A549 (cell line): ENCODE measurements at regions not wholly inside any gene's neighbourhood (a gene's known extent, or its start where the extent isn't known, plus 50 kb on each side); places are given as distances from the start of the nearest gene placed in this dataset.

ENCODE experiments used
- ATAC-seq, 2 experiments: fragments of 200-7000 bp in 1 of 2; fragments of >200 bp in 1 of 2; cut with Nextera tagmentation in 1 of 2; cut with Tn5 transposase in 1 of 2; 3 replicates each; pipeline versions ENCODE4 v1.8.0 to v1.9.1; 2018 to 2020; ENCODE audit warnings: mild to moderate bottlenecking in 1 of 2, moderate library complexity in 1 of 2
- CTCF ChIA-PET: fragments of 300-600 bp; sonication (Branson Sonifier 250); formaldehyde crosslinking; extraction: SDS; loops from one replicate; lab custom pipeline; 2021; ENCODE audit warnings: antibody characterized with exemption, inconsistent platforms; lab: Yijun Ruan, JAX
- POLR2A ChIA-PET: fragments of 350-600 bp; formaldehyde crosslinking; extraction: SDS; loops from one replicate; lab custom pipeline; 2021; ENCODE audit warnings: antibody characterized with exemption, inconsistent platforms; lab: Yijun Ruan, JAX
- DNase-seq, 2 experiments: peaks; one replicate each; pipeline versions ENCODE4 v3.0.0 to v3.0.0-alpha.2; 2011 to 2016; ENCODE audit warnings: low read depth in 1 of 2, low spot score in 1 of 2
- FAIRE-seq: peaks from 2 replicates; lab custom pipeline; 2011; peaks lifted over from hg19 to GRCh38; lab: Jason Lieb, UNC
- H3K27ac ChIP-seq, 2 experiments: fragments of >200 bp; sonication (Bioruptor Twin); formaldehyde crosslinking; 3 replicates each; pipeline ENCODE4 v1.5.1; 2016 to 2017
- H3K4me1 ChIP-seq: fragments of >200 bp; sonication (Bioruptor Twin); formaldehyde crosslinking; 3 replicates; pipeline ENCODE4 v1.6.1; 2016
- H3K4me2 ChIP-seq: fragments of >200 bp; sonication (Bioruptor Twin); formaldehyde crosslinking; 3 replicates; pipeline ENCODE4 v1.6.1; 2016
- H3K4me3 ChIP-seq: fragments of >200 bp; sonication (Bioruptor Twin); formaldehyde crosslinking; 3 replicates; pipeline ENCODE4 v1.5.1; 2016
- H3K9me3 ChIP-seq: fragments of >200 bp; sonication (Bioruptor Twin); formaldehyde crosslinking; 3 replicates; pipeline ENCODE4 v1.6.1; 2016
- CBX8 ChIP-seq: fragments of 200-600 bp; sonication (generic); IDR thresholded peaks from 2 replicates; pipeline ENCODE4 v1.6.1; 2016
- CHD4 ChIP-seq: fragments of 200-600 bp; sonication (generic); IDR thresholded peaks from 2 replicates; pipeline ENCODE4 v1.6.1; 2016; ENCODE audit warnings: antibody characterized with exemption, mild to moderate bottlenecking, borderline replicate concordance
- ELK1 ChIP-seq: fragments of 150-350 bp; IDR thresholded peaks from 2 replicates; pipeline ENCODE4 v1.6.1; 2014; ENCODE audit warnings: low read depth, mild to moderate bottlenecking, low read length
- EP300 ChIP-seq, 2 experiments: fragments of >200 bp; sonication (Bioruptor Twin); formaldehyde crosslinking; IDR thresholded peaks; 2 replicates in 1 of 2; 3 replicates in 1 of 2; pipeline ENCODE4 v1.6.1; 2016 to 2017
- ESRRA ChIP-seq: fragments of 150-350 bp; IDR thresholded peaks from 2 replicates; pipeline ENCODE4 v1.6.1; 2014; ENCODE audit warnings: mild to moderate bottlenecking, low read length, borderline replicate concordance
- FOSL2 ChIP-seq, 2 experiments: fragments of 450-650 bp in 1 of 2; fragments of >200 bp in 1 of 2; sonication (Bioruptor Twin) in 1 of 2; formaldehyde crosslinking; IDR thresholded peaks; 2 replicates each; pipeline versions ENCODE4 v1.5.0 to v1.6.1; 2016 to 2020; ENCODE audit warnings: mild to moderate bottlenecking in 1 of 2, moderate library complexity in 1 of 2
- FOXS1 ChIP-seq: fragments of 250-450 bp; sonication (Bioruptor Pico); IDR thresholded peaks from 2 replicates; pipeline ENCODE4 v1.5.0; 2020; ENCODE audit warnings: mild to moderate bottlenecking, moderate library complexity
- HMGXB4 ChIP-seq: fragments of 250-450 bp; sonication (Bioruptor Pico); IDR thresholded peaks from 2 replicates; pipeline ENCODE4 v1.5.0; 2021; ENCODE audit warnings: mild to moderate bottlenecking, moderate library complexity, borderline replicate concordance
- HOXB5 ChIP-seq: fragments of 250-450 bp; sonication (Bioruptor Pico); IDR thresholded peaks from 2 replicates; pipeline ENCODE4 v1.5.0; 2020; ENCODE audit warnings: mild to moderate bottlenecking, moderate library complexity
- JUNB ChIP-seq: fragments of >200 bp; sonication (Bioruptor Twin); formaldehyde crosslinking; IDR thresholded peaks from 2 replicates; pipeline ENCODE4 v1.6.1; 2016
- NR3C1 ChIP-seq: fragments of >200 bp; sonication (Bioruptor Twin); formaldehyde crosslinking; IDR thresholded peaks from 3 replicates; pipeline ENCODE4 v1.6.1; 2017
- RAD21 ChIP-seq, 2 experiments: fragments of >200 bp in 1 of 2; sonication (Bioruptor Twin) in 1 of 2; formaldehyde crosslinking in 1 of 2; IDR thresholded peaks in 1 of 2; conservative IDR thresholded peaks in 1 of 2; 2 replicates in 1 of 2; 3 replicates in 1 of 2; pipeline ENCODE4 v1.6.1; 2012 to 2018; ENCODE audit warnings: inconsistent platforms in 1 of 2
- REST ChIP-seq: fragments of 200-600 bp; sonication (generic); IDR thresholded peaks from 2 replicates; pipeline ENCODE4 v1.6.1; 2016; ENCODE audit warnings: antibody characterized with exemption, mild to moderate bottlenecking, moderate library complexity
- SMC3 ChIP-seq: fragments of >200 bp; sonication (Bioruptor Twin); formaldehyde crosslinking; IDR thresholded peaks from 3 replicates; pipeline ENCODE4 v1.6.1; 2018; ENCODE audit warnings: inconsistent platforms
- SREBF2 ChIP-seq: fragments of 450-650 bp; IDR thresholded peaks from 2 replicates; pipeline ENCODE4 v1.6.1; 2014; ENCODE audit warnings: mild to moderate bottlenecking, moderate library complexity
- WGBS: methylation state at CpG from one replicate; pipeline ENCODE4 v1.1.6; 2017; ENCODE audit errors: missing lambda C conversion rate; 5-methylcytosine and 5-hydroxymethylcytosine counted together

DNA sequence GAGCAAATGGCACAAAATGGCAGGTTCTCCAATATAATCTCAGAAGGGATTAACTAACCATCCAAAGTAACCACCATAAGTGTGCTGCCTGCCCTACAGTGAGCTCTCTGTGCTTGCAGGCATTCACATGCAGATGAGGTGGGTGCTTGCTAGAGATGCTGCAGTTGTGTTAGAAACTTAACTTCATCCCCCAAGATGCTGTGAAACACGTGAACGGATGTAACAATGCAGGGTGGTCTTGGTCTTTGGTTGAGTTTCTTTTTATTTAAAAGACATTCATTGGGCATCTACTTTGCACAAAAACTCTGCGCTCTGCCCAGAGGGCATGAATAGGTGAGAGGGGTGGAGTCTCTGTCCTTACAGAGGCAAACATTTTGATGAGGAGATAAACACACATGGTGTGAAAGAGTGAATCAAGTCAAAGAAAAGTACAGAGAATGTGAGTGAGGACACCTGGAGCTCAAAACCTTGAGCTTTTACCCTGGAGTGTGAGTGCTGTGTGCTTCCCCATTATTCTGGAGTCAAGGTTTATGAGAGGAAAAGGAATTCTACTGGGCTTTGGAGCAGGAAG, 143.9 kb upstream of the DAP start:
- TF ChIP-seq CBX8 (no peak), FOXS1 (no peak), ELK1 (no peak), ESRRA (no peak), NR3C1 (no peak), JUNB (no peak), CHD4 (no peak), HMGXB4 (CRISPR knock-in tag) (no peak), RAD21 (conservative IDR thresholded peaks at IDR 0.05 in 1 of 2, IDR thresholded peaks at IDR 0.05 in 1 of 2) (no peak), HOXB5 (CRISPR knock-in tag) (no peak), SMC3 (no peak)
- H3K27ac ChIP-seq = no peak overlapping the region
- no peak for DNase-seq
- H3K4me3 ChIP-seq = no peak overlapping the region
- POLR2A ChIA-PET = no interaction called here
- no peaks in the 10 kb centered on the region for H3K4me1 ChIP-seq
- WGBS = 19% methylated on average over 3 of the region's 3 CpGs
- no peak for ATAC-seq
- CTCF ChIA-PET = interaction anchor here (1.0 kb wide), 1 partner anchor 41 kb away, joined by 3 read pairs; no protein-coding TSS in a partner anchor
- H3K4me2 ChIP-seq = no peak overlapping the region
- no peaks in the 10 kb centered on the region; the same call in 2 of the 3 replicates for H3K9me3 ChIP-seq
- FAIRE-seq = no peak

DNA sequence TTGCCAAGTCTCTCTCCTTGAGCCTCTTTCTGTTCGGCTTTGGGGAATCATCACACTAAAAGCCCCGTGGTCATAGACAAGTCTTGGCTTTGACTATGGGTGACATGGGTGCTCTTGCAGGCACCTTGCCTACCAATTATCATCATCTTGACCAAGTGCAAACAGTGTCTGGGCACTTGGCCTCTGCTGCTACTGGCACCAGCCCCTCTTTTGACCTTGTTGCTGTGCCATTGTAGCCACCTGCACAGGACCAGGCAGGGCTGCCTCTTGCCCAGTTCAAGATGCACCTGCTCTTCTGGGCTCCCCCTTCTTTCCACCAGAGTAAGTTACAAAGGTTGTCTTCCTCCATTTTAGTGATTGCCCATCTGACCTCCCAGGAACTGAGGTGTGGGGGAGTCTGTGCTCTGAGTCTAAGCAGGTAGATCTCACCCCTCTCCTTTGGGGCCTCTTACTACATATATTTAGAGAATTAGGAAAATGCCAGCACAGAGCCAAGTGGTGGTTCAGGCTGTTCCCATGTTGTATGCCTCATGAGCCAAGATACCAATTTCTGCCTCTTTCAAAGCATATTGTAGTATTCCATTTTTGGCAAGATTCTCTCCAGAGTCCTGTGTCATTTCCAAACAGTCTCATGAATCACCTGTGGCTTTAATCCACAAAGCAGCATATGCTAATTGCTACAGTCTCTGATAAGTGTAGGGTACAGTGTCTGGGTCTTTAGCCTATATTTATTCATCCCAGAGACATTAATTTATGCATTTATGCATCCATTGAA, 142.9 kb upstream of the DAP start:
- CTCF ChIA-PET = no interaction called here
- WGBS = 17% methylated on average over 2 of the region's 2 CpGs
- no peak overlapping the region for H3K4me3 ChIP-seq
- DNase-seq (no peak), FAIRE-seq (no peak), ATAC-seq (no peak)
- H3K9me3 ChIP-seq = no peaks in the 10 kb centered on the region; the same call in 2 of the 3 replicates
- H3K27ac ChIP-seq = no peak overlapping the region
- no peaks in the 10 kb centered on the region for H3K4me1 ChIP-seq
- no peak overlapping the region for H3K4me2 ChIP-seq
- POLR2A ChIA-PET = no interaction called here
- TF ChIP-seq EP300 (IDR thresholded peaks at IDR 0.05) = no peak

DNA sequence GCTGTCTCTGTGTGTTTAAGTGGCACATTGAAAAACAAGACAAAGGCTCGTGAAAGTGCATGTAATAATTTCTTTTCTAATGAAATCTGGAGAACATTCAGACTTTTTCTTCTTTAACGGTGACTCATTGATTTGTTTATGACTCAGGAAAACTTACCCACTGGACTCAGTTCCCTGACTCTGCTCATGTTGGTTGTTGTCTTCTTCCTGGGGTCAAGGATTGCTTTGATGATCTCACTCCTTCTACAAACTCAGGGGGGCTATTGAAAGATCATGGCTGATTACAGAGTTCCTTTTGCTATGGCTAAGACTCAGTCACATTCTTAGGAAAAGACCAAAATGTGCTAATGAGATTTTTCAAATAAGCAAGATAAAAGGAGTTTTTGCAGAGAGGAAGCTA, 141.1 kb upstream of the DAP start:
- Histone ChIP-seq H3K4me1 (no peaks in the 10 kb centered on the region), H3K27ac (no peak overlapping the region), H3K9me3 (no peaks in the 10 kb centered on the region; the same call in 2 of the 3 replicates), H3K4me2 (no peak overlapping the region), H3K4me3 (no peak overlapping the region)
- 11% methylated on average over 2 of the region's 2 CpGs for whole genome bisulfite sequencing
- TF ChIP-seq HMGXB4 (CRISPR knock-in tag) (no peak), ELK1 (no peak), FOSL2 (IDR thresholded peaks at IDR 0.05) (no peak), FOSL2 (CRISPR knock-in tag; IDR thresholded peaks at IDR 0.05) (peak; percentile 65), REST (no peak), SREBF2 (no peak)
- ATAC-seq = no peak
- CTCF ChIA-PET = no interaction called here
- POLR2A ChIA-PET = no interaction called here
- DNase-seq = no peak
- no peak for FAIRE-seq
